GM23338 (cell line): ENCODE measurements at regions not wholly inside any gene's neighbourhood (a gene's known extent, or its start where the extent isn't known, plus 50 kb on each side); places are given as distances from the start of the nearest gene placed in this dataset.

Experiments used
- ATAC-seq: fragments of 200-7000 bp; cut with Tn5 transposase; 3 replicates; pipeline ENCODE4 v1.9.1; 2020
- DNase-seq: peaks from one replicate; pipeline ENCODE4 v3.0.0-alpha.2; 2015; ENCODE audit warnings: low spot score
- H2AFZ ChIP-seq: fragments of 200-600 bp; sonication (generic); 2 replicates; pipeline ENCODE4 v1.8.0; 2016; ENCODE audit warnings: antibody characterized with exemption, mild to moderate bottlenecking, moderate library complexity
- H3F3A ChIP-seq: fragments of 200-600 bp; sonication (generic); replicated peaks from 2 replicates; pipeline ENCODE4 v1.8.0; 2017; ENCODE audit warnings: antibody characterized with exemption, mixed run types, low read depth
- H3K27ac ChIP-seq: fragments of 200-600 bp; sonication (generic); 2 replicates; pipeline ENCODE4 v1.6.1; 2016; ENCODE audit warnings: low read depth
- H3K27me3 ChIP-seq: fragments of 200-600 bp; sonication (generic); 2 replicates; pipeline ENCODE4 v1.8.0; 2016; ENCODE audit warnings: mild to moderate bottlenecking, mixed run types, moderate library complexity; ENCODE audit not compliant: insufficient read depth
- H3K36me3 ChIP-seq: fragments of 200-600 bp; sonication (generic); 2 replicates; pipeline ENCODE4 v1.8.0; 2016; ENCODE audit warnings: mild to moderate bottlenecking; ENCODE audit not compliant: insufficient read depth
- H3K4me1 ChIP-seq: fragments of 200-600 bp; sonication (generic); 2 replicates; pipeline ENCODE4 v1.8.0; 2016; ENCODE audit warnings: mild to moderate bottlenecking, moderate library complexity; ENCODE audit not compliant: insufficient read depth
- H3K4me2 ChIP-seq: fragments of 200-600 bp; sonication (generic); 2 replicates; pipeline ENCODE4 v1.7.1; 2017; ENCODE audit warnings: mixed run types
- H3K4me3 ChIP-seq: fragments of 200-600 bp; sonication (generic); 2 replicates; pipeline ENCODE4 v1.6.1; 2016; ENCODE audit warnings: mixed run types
- H3K79me2 ChIP-seq: fragments of 200-600 bp; sonication (generic); replicated peaks from 2 replicates; pipeline ENCODE4 v1.8.0; 2017; ENCODE audit warnings: mild to moderate bottlenecking; ENCODE audit not compliant: insufficient read depth
- H3K9me2 ChIP-seq: fragments of 200-600 bp; sonication (generic); 2 replicates; pipeline ENCODE4 v1.8.0; 2017; ENCODE audit not compliant: insufficient read depth
- H4K20me1 ChIP-seq: fragments of 200-600 bp; sonication (generic); replicated peaks from 2 replicates; pipeline ENCODE4 v1.8.0; 2017; ENCODE audit warnings: mild to moderate bottlenecking; ENCODE audit not compliant: insufficient read depth
- H3K27ac Mint-ChIP-seq: 2 replicates; pipeline ENCODE4 v1.8.0; 2020; ENCODE audit warnings: inconsistent platforms, mild to moderate bottlenecking, moderate library complexity, mixed read lengths
- H3K27me3 Mint-ChIP-seq: 3 replicates; pipeline ENCODE4 v1.8.0; 2022; ENCODE audit warnings: low read depth, mild to moderate bottlenecking, moderate library complexity, mixed read lengths, inconsistent platforms; ENCODE audit not compliant: insufficient read depth, poor library complexity
- H3K36me3 Mint-ChIP-seq: 3 replicates; pipeline ENCODE4 v1.8.0; 2021; ENCODE audit warnings: low read depth, mild to moderate bottlenecking, inconsistent platforms, moderate library complexity, mixed read lengths
- H3K4me1 Mint-ChIP-seq: 3 replicates; pipeline ENCODE4 v1.8.0; 2020; ENCODE audit warnings: mild to moderate bottlenecking, inconsistent platforms, mixed read lengths
- H3K4me3 Mint-ChIP-seq: 3 replicates; pipeline ENCODE4 v1.8.0; 2021; ENCODE audit warnings: moderate library complexity, mild to moderate bottlenecking, inconsistent platforms, mixed read lengths
- H3K9me3 Mint-ChIP-seq: 3 replicates; pipeline ENCODE4 v1.8.0; 2020; ENCODE audit warnings: moderate library complexity, mild to moderate bottlenecking, inconsistent platforms, mixed read lengths
- CREB1 ChIP-seq: fragments of 250-450 bp; sonication (Bioruptor Pico); IDR thresholded peaks from 2 replicates; pipeline ENCODE4 v1.5.0; 2020; ENCODE audit warnings: low read depth, mild to moderate bottlenecking, moderate library complexity
- EZH2 ChIP-seq: fragments of 200-600 bp; sonication (generic); IDR thresholded peaks from one replicate; pipeline ENCODE4 v1.8.0; 2017; ENCODE audit warnings: antibody characterized with exemption, mild to moderate bottlenecking, low read depth; ENCODE audit not compliant: unreplicated experiment
- EZH2phosphoT487 ChIP-seq: fragments of 200-600 bp; sonication (generic); IDR thresholded peaks from one replicate; pipeline ENCODE4 v1.8.1; 2018; ENCODE audit warnings: antibody characterized with exemption; ENCODE audit not compliant: unreplicated experiment
- JUNB ChIP-seq: IDR thresholded peaks from one replicate; pipeline ENCODE4 v1.6.1; 2016; ENCODE audit warnings: antibody characterized with exemption; ENCODE audit not compliant: unreplicated experiment
- NANOG ChIP-seq: IDR thresholded peaks from 2 replicates; pipeline ENCODE4 v1.6.1; 2016; ENCODE audit warnings: antibody characterized with exemption, borderline replicate concordance
- POLR2AphosphoS5 ChIP-seq: IDR thresholded peaks from 2 replicates; pipeline ENCODE4 v1.6.1; 2016; ENCODE audit warnings: antibody characterized with exemption, low read depth
- REST ChIP-seq: IDR thresholded peaks from one replicate; pipeline ENCODE4 v1.6.1; 2018; ENCODE audit warnings: antibody characterized with exemption; ENCODE audit not compliant: unreplicated experiment
- STAT1 ChIP-seq: IDR thresholded peaks from one replicate; pipeline ENCODE4 v1.6.1; 2016; ENCODE audit warnings: antibody characterized with exemption; ENCODE audit not compliant: unreplicated experiment
- ZNF114 ChIP-seq: fragments of 250-450 bp; sonication (Bioruptor Pico); IDR thresholded peaks from 2 replicates; pipeline ENCODE4 v1.5.0; 2020; ENCODE audit warnings: mild to moderate bottlenecking, moderate library complexity
- ZNF331 ChIP-seq: fragments of 250-450 bp; sonication (Bioruptor Pico); IDR thresholded peaks from 2 replicates; pipeline ENCODE4 v1.5.0; 2020; ENCODE audit warnings: low read depth, mild to moderate bottlenecking, moderate library complexity
- TF ChIP-seq, protein P1 (sequence below): IDR thresholded peaks from 2 replicates; pipeline ENCODE4 v1.6.1; 2016; ENCODE audit warnings: antibody characterized with exemption
- TF ChIP-seq, protein P2 (sequence below): fragments of 250-450 bp; sonication (Bioruptor Pico); IDR thresholded peaks from 2 replicates; pipeline ENCODE4 v1.5.0; 2020; ENCODE audit warnings: mild to moderate bottlenecking, moderate library complexity
- TF ChIP-seq, protein P3 (sequence below), 2 experiments: fragments of 200-600 bp in 1 of 2; sonication (generic) in 1 of 2; conservative IDR thresholded peaks; 2 replicates each; pipeline versions ENCODE4 v1.5.1 to v1.6.1; 2016 to 2017; ENCODE audit warnings: antibody characterized with exemption in 2 of 2, low read depth in 2 of 2, mild to moderate bottlenecking in 2 of 2, moderate library complexity in 1 of 2

DNA sequence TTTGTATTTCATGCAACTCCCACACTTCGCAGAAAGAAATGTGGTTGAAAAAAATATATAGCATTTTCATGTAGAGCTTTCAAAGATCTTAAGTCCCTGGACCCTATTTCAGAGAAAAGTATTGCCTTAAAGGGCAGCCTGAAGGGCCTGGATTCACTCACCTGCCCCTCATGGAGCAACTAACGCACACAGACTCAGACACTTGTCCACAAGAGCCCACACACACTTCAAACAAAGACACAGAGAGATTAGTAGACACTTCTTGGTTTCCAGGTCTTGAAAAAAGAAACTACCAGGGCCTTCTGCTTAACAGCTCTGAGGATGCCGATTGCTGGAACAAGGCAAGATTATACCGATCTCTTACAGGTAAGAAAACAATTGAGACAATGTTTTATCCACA lies 122.2 kb downstream of the ZBTB18 start:
- TF ChIP-seq CREB1 (no peak), ZNF331 (no peak), REST (no peak), POLR2AphosphoS5 (no peak), NANOG (no peak), EZH2phosphoT487 (no peak), JUNB (no peak), STAT1 (no peak), EZH2 (no peak), ZNF114 (CRISPR knock-in tag) (no peak)
- TF ChIP-seq, protein P1, sequence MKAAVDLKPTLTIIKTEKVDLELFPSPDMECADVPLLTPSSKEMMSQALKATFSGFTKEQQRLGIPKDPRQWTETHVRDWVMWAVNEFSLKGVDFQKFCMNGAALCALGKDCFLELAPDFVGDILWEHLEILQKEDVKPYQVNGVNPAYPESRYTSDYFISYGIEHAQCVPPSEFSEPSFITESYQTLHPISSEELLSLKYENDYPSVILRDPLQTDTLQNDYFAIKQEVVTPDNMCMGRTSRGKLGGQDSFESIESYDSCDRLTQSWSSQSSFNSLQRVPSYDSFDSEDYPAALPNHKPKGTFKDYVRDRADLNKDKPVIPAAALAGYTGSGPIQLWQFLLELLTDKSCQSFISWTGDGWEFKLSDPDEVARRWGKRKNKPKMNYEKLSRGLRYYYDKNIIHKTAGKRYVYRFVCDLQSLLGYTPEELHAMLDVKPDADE = no peak
- TF ChIP-seq, protein P2, sequence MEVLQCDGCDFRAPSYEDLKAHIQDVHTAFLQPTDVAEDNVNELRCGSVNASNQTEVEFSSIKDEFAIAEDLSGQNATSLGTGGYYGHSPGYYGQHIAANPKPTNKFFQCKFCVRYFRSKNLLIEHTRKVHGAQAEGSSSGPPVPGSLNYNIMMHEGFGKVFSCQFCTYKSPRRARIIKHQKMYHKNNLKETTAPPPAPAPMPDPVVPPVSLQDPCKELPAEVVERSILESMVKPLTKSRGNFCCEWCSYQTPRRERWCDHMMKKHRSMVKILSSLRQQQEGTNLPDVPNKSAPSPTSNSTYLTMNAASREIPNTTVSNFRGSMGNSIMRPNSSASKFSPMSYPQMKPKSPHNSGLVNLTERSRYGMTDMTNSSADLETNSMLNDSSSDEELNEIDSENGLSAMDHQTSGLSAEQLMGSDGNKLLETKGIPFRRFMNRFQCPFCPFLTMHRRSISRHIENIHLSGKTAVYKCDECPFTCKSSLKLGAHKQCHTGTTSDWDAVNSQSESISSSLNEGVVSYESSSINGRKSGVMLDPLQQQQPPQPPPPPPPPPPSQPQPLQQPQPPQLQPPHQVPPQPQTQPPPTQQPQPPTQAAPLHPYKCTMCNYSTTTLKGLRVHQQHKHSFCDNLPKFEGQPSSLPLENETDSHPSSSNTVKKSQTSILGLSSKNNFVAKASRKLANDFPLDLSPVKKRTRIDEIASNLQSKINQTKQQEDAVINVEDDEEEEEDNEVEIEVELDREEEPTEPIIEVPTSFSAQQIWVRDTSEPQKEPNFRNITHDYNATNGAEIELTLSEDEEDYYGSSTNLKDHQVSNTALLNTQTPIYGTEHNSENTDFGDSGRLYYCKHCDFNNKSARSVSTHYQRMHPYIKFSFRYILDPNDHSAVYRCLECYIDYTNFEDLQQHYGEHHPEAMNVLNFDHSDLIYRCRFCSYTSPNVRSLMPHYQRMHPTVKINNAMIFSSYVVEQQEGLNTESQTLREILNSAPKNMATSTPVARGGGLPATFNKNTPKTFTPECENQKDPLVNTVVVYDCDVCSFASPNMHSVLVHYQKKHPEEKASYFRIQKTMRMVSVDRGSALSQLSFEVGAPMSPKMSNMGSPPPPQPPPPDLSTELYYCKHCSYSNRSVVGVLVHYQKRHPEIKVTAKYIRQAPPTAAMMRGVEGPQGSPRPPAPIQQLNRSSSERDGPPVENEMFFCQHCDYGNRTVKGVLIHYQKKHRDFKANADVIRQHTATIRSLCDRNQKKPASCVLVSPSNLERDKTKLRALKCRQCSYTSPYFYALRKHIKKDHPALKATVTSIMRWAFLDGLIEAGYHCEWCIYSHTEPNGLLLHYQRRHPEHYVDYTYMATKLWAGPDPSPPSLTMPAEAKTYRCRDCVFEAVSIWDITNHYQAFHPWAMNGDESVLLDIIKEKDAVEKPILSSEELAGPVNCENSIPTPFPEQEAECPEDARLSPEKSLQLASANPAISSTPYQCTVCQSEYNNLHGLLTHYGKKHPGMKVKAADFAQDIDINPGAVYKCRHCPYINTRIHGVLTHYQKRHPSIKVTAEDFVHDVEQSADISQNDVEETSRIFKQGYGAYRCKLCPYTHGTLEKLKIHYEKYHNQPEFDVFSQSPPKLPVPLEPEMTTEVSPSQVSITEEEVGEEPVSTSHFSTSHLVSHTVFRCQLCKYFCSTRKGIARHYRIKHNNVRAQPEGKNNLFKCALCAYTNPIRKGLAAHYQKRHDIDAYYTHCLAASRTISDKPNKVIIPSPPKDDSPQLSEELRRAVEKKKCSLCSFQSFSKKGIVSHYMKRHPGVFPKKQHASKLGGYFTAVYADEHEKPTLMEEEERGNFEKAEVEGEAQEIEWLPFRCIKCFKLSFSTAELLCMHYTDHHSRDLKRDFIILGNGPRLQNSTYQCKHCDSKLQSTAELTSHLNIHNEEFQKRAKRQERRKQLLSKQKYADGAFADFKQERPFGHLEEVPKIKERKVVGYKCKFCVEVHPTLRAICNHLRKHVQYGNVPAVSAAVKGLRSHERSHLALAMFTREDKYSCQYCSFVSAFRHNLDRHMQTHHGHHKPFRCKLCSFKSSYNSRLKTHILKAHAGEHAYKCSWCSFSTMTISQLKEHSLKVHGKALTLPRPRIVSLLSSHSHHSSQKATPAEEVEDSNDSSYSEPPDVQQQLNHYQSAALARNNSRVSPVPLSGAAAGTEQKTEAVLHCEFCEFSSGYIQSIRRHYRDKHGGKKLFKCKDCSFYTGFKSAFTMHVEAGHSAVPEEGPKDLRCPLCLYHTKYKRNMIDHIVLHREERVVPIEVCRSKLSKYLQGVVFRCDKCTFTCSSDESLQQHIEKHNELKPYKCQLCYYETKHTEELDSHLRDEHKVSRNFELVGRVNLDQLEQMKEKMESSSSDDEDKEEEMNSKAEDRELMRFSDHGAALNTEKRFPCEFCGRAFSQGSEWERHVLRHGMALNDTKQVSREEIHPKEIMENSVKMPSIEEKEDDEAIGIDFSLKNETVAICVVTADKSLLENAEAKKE (CRISPR knock-in tag) = no peak
- TF ChIP-seq, protein P3, sequence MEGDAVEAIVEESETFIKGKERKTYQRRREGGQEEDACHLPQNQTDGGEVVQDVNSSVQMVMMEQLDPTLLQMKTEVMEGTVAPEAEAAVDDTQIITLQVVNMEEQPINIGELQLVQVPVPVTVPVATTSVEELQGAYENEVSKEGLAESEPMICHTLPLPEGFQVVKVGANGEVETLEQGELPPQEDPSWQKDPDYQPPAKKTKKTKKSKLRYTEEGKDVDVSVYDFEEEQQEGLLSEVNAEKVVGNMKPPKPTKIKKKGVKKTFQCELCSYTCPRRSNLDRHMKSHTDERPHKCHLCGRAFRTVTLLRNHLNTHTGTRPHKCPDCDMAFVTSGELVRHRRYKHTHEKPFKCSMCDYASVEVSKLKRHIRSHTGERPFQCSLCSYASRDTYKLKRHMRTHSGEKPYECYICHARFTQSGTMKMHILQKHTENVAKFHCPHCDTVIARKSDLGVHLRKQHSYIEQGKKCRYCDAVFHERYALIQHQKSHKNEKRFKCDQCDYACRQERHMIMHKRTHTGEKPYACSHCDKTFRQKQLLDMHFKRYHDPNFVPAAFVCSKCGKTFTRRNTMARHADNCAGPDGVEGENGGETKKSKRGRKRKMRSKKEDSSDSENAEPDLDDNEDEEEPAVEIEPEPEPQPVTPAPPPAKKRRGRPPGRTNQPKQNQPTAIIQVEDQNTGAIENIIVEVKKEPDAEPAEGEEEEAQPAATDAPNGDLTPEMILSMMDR (conservative IDR thresholded peaks at IDR 0.05; ENCODE audit: low read depth in 2 of 2) = no peak
- H3K27me3 ChIP-seq = no peaks in the 10 kb centered on the region
- H3K9me3 Mint-ChIP-seq = no peaks in the 10 kb centered on the region
- H3K79me2 ChIP-seq = no peaks in the 10 kb centered on the region
- no peak overlapping the region for H3K4me2 ChIP-seq
- no peak for DNase-seq
- H3K4me1 Mint-ChIP-seq = peaks cover 11% of the 10 kb centered on the region
- no peak overlapping the region for H3K4me3 ChIP-seq
- H3K36me3 Mint-ChIP-seq = no peaks in the 10 kb centered on the region
- no peaks in the 10 kb centered on the region for H3K9me2 ChIP-seq
- no peak overlapping the region for H3K27ac Mint-ChIP-seq
- H3F3A ChIP-seq = no peaks in the 10 kb centered on the region
- H2AFZ ChIP-seq = no peak overlapping the region
- peaks cover 16% of the 10 kb centered on the region for H3K4me1 ChIP-seq
- no peaks in the 10 kb centered on the region for H3K27me3 Mint-ChIP-seq
- no peaks in the 10 kb centered on the region for H4K20me1 ChIP-seq
- no peak overlapping the region for H3K4me3 Mint-ChIP-seq
- H3K36me3 ChIP-seq = no peaks in the 10 kb centered on the region
- no peak overlapping the region for H3K27ac ChIP-seq
- no peak for ATAC-seq
